ENCODE measurements at regions not wholly inside any gene's neighbourhood (a gene's known extent, or its start where the extent isn't known, plus 50 kb on each side); places are given as distances from the start of the nearest gene placed in this dataset.
"Not testable (repeated sequence)": the region's sequence is repeated elsewhere in the genome, so short reads cannot be mapped to it uniquely, and the experiment has no call there.

DNA sequence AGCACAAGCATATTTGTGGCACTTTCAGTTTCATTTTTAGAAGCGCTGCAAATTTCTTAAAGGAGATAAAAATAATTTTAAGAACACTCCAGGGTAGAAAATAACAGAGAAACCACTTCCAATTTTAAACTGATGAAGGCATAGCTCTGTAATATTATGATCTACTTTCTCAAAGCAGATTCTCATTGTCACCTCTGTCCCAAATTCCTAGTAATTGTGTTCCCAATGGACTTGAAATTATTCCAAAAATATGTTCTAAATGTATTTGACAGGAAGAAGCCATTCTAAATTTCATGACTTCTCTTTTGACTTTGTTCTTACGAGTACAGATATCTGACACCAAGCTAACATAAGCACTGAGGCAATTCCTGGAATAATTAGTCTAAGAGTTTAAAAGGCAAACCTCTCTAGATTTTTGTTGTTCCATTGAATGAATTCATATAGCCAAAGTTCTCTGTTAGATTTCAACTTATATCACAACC, 140.2 kb upstream of the CARMIL1 start:
- FAIRE-seq (no peak), DNase-seq (ENCODE audit: insufficient read length, low spot score) (no peak)
- no peak for TF ChIP-seq CTCF (IDR thresholded peaks at IDR 0.05; ENCODE audit: insufficient read depth, missing control alignments)

DNA sequence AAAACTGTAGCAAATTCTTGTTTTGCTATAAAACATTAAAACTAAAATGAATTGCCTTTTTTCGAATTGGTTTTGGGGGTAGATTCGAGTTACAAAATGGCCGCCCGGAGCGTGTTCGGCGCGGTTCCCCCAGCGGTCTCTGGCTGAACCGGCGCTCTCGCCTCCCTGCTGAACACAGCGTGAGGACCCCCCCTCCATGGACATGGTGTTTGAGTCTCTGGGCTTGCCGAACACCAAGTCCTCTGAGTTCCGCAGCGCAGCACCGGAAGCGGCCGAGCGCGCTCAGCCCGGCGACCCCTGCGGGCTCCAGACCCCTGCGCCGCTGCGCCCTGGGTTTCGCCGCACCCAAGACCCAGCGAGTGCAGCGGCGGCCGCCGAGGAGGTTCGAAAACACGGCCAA, 139.6 kb upstream of the CARMIL1 start:
- FAIRE-seq; DNase-seq (ENCODE audit: insufficient read length, low spot score): not testable (repeated sequence)

GRCh38 chr6:25142506-25142905, 136.7 kb upstream of the CARMIL1 start:
- no peak for DNase-seq (ENCODE audit: insufficient read length, low spot score)
- no peak for FAIRE-seq
- TF ChIP-seq CTCF (IDR thresholded peaks at IDR 0.05; ENCODE audit: insufficient read depth, missing control alignments) = no peak

- no peak for FAIRE-seq
- DNase-seq (ENCODE audit: insufficient read length, low spot score) = no peak
- TF ChIP-seq CTCF (IDR thresholded peaks at IDR 0.05; ENCODE audit: insufficient read depth, missing control alignments) = no peak
Observed at GRCh38 chr6:25144919-25145318, 134.3 kb upstream of the CARMIL1 start.

DNA sequence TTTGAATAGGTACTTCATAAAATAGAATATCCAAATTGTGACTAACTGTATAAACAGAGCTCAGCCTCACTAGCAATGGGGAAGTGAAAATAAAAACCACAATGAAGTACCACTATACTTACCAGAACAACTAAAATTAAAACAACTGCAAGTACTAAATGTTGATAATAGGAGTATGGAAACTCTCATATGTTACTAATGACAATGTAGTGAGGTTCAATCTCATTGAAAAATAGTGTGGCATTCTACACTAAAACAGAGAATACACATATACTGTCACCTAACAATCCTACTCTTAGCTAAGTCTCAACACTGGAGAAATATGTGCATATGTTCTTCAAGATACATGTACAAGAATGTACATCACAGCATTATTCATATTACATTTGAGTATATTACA, 132.0 kb upstream of the CARMIL1 start:
- FAIRE-seq = no peak
- DNase-seq (ENCODE audit: insufficient read length, low spot score) = no peak
- no peak for TF ChIP-seq CTCF (IDR thresholded peaks at IDR 0.05; ENCODE audit: insufficient read depth, missing control alignments)

DNA sequence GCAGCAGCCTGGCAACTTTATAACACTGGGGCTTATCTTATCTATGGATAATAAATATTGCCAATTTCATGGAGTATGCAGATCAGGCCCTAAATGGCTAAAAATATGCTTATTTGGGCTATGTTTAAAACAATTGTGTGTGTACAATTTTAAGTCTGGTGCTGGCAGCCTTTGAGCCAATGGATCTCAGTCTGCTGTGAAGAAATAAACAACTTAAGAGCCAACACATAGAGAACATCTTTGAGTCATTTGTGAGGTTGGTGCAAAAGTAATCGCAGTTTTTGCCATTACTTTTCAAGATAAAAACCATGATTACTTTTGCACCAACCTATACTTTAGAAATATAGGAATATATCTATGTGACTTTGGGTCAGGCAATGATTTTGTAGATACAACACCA, 129.1 kb upstream of the CARMIL1 start:
- FAIRE-seq (no peak), DNase-seq (ENCODE audit: insufficient read length, low spot score) (no peak)
- no peak for TF ChIP-seq CTCF (IDR thresholded peaks at IDR 0.05; ENCODE audit: insufficient read depth, missing control alignments)

- no peak for TF ChIP-seq CTCF (IDR thresholded peaks at IDR 0.05; ENCODE audit: insufficient read depth, missing control alignments)
- DNase-seq (ENCODE audit: insufficient read length, low spot score) (no peak), FAIRE-seq (no peak)
Observed at GRCh38 chr6:25150863-25151262, 128.3 kb upstream of the CARMIL1 start.

DNA sequence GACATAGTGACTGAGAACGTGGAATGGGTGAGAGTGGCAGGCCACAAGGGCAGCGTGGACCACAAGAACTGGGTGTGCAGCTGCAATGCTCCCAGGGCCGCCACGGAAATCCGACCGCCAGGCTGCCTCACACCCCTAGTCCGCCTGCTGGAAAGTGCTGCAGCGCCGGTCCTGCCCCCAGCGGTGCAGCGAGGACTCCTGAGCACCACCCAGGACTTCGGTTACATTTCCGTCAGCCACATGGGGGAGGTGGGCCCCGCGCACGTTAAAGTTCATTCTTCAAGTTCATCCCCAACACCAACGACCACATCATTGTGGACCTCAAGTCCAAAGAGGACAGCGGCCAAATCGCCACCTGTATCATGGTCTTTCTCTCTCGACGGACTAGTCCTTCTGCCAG, 126.1 kb upstream of the CARMIL1 start:
- DNase-seq (ENCODE audit: insufficient read length, low spot score) = no peak
- no peak for FAIRE-seq
- no peak for TF ChIP-seq CTCF (IDR thresholded peaks at IDR 0.05; ENCODE audit: insufficient read depth, missing control alignments)
